Vagina (tissue), 2 donors: ENCODE measurements at regions not wholly inside any gene's neighbourhood (a gene's known extent, or its start where the extent isn't known, plus 50 kb on each side); places are given as distances from the start of the nearest gene placed in this dataset.

Source experiments
- POLR2A ChIP-seq, 2 donors: fragments of 450-650 bp; IDR thresholded peaks; one replicate each; pipeline ENCODE4 v1.6.1; 2017; ENCODE audit warnings: antibody characterized with exemption in 2 of 2, mild to moderate bottlenecking in 2 of 2, moderate library complexity in 2 of 2
- POLR2AphosphoS5 ChIP-seq, 2 donors: sonication (generic); formaldehyde crosslinking; IDR thresholded peaks; one replicate each; pipeline ENCODE4 v1.9.0; 2017; ENCODE audit warnings: antibody characterized with exemption in 2 of 2, mild to moderate bottlenecking in 2 of 2, low read depth in 1 of 2; ENCODE audit not compliant: insufficient read depth in 1 of 2
- TF ChIP-seq, protein P1 (sequence below), 3 experiments: fragments of 450-650 bp in 2 of 3; fragments of 200-600 bp in 1 of 3; sonication (generic) in 1 of 3; IDR thresholded peaks; one replicate each; pipeline ENCODE4 v1.5.1; 2017 to 2019; ENCODE audit warnings: antibody characterized with exemption in 3 of 3, mild to moderate bottlenecking in 2 of 3, moderate library complexity in 2 of 3

DNA sequence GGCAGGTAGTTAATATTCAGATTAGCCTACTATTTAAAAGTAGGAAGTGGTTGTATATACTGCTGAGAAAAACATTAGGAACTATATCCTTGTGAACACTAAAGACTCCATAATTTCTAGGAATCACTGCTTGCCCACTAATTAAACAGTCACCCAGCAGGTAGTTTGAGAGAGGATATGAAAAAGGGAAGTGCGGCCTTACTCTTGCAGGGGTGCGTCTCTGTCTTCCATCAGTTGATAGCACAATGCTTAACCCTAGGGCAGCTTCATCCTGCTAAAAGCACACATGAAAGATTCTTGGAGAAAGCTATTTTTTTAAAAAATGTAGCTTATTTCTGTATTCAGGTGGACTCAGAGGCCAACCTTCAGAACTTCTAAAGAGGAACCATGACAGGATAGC, 53.1 kb upstream of the ATP5MC3 start:
- TF ChIP-seq, protein P1, sequence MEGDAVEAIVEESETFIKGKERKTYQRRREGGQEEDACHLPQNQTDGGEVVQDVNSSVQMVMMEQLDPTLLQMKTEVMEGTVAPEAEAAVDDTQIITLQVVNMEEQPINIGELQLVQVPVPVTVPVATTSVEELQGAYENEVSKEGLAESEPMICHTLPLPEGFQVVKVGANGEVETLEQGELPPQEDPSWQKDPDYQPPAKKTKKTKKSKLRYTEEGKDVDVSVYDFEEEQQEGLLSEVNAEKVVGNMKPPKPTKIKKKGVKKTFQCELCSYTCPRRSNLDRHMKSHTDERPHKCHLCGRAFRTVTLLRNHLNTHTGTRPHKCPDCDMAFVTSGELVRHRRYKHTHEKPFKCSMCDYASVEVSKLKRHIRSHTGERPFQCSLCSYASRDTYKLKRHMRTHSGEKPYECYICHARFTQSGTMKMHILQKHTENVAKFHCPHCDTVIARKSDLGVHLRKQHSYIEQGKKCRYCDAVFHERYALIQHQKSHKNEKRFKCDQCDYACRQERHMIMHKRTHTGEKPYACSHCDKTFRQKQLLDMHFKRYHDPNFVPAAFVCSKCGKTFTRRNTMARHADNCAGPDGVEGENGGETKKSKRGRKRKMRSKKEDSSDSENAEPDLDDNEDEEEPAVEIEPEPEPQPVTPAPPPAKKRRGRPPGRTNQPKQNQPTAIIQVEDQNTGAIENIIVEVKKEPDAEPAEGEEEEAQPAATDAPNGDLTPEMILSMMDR (IDR thresholded peaks at IDR 0.05), result no peak
- TF ChIP-seq POLR2AphosphoS5 (IDR thresholded peaks at IDR 0.05; ENCODE audit: insufficient read depth in 1 of 2, low read depth in 1 of 2) (no peak), POLR2A (IDR thresholded peaks at IDR 0.05) (no peak)
